ENCODE measurements at regions not wholly inside any gene's neighbourhood (a gene's known extent, or its start where the extent isn't known, plus 50 kb on each side); places are given as distances from the start of the nearest gene placed in this dataset.

- DNase-seq (ENCODE audit: insufficient read length, low spot score) (no peak), FAIRE-seq (no peak)
- TF ChIP-seq POLR2A (IDR thresholded peaks at IDR 0.05; ENCODE audit: low read depth, low read length): no peak
These were observed 102.1 kb upstream of the SIAH1 start for GRCh38 chr16:48487287-48487686.

DNA sequence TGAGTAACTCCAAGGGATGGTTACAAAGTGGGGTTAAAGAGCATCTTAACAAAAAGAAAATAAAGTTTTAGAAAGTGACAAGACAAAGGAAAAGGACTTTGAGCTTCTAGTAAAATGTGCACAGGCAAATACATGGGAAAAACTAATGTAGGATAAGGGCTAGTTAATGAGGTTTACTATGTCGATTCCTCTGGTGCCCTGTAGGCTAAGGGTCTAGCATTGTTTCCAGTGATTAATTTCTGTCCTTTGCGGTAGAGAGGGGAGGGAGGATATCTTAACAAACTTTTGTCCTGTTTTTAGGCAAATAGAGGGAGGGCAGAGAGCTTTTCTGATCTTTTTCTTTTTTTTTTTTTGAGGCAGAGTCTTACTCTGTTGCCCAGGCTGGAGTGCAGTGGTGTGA is 96.6 kb upstream of the SIAH1 start:
- no peak for TF ChIP-seq POLR2A (IDR thresholded peaks at IDR 0.05; ENCODE audit: low read depth, low read length)
- FAIRE-seq (no peak), DNase-seq (ENCODE audit: insufficient read length, low spot score) (no peak)

DNA sequence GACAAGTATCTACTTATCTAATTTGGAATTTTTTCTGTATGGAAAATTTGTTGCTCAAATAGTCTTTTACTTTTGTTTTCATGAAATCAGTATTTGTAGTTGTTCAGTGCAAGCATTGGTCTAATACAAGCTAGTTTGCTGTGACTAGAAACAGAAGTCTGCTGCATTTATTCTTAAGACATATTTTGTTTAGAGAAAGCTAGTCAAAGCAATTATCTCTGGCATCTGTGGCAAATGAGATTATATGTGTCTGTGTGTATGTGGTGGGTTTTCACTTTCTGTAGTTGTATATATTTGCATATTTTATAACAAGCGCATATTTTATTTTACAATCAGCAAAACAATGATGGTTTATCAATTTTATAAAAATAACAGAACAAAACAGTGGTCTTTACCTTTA is 96.0 kb upstream of the SIAH1 start:
- FAIRE-seq (no peak), DNase-seq (ENCODE audit: insufficient read length, low spot score) (no peak)
- no peak for TF ChIP-seq POLR2A (IDR thresholded peaks at IDR 0.05; ENCODE audit: low read depth, low read length)

DNA sequence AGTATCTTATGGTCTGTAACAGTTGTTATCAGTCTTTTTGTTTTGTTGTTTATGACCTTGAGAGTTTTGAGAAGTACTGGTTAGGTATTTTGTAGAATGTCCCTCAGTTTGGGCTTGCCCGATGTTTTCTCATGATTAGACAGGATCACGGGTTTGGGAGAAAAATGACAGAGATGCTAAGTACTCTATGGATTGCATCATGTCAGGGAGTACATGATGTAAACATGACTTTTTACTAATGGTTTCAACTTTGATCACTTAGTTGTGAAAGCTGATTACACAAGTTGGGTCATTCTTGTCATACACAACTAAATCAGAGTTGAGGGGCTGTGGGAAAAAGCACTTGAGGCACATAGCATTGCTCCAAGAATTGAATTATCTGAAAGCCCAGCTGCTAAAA is 94.7 kb upstream of the SIAH1 start:
- FAIRE-seq (peak; percentile 38), DNase-seq (ENCODE audit: insufficient read length, low spot score) (no peak)
- TF ChIP-seq POLR2A (IDR thresholded peaks at IDR 0.05; ENCODE audit: low read depth, low read length): no peak

GRCh38 chr16:48479329-48479728 is 94.1 kb upstream of the SIAH1 start:
- no peak for TF ChIP-seq POLR2A (IDR thresholded peaks at IDR 0.05; ENCODE audit: low read depth, low read length)
- FAIRE-seq: no peak

DNA sequence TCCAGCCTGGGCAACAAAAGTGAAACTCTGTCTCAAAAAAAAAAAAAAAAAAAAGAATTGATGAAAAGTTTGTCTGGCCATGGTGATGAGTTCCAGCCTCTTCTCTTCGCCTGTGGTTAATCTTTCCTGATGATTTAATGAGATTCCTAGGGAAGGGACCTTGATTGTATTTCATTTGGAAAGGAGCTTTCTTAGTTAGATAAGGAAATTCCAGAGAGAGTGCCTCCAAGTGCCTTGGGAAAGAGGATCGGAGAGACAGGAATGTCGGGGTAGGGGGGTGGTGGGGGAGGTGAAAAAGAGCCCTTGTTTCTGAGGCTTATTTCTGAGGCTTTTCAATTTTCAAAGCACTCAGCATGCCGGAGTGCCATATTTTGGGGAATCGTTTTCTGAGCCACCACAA is 93.2 kb upstream of the SIAH1 start:
- no peak for TF ChIP-seq POLR2A (IDR thresholded peaks at IDR 0.05; ENCODE audit: low read depth, low read length)
- no peak for FAIRE-seq

More at GRCh38 chr16:48479329-48479728, 94.1 kb upstream of the SIAH1 start:
- no peak for DNase-seq (ENCODE audit: insufficient read length, low spot score)

DNA sequence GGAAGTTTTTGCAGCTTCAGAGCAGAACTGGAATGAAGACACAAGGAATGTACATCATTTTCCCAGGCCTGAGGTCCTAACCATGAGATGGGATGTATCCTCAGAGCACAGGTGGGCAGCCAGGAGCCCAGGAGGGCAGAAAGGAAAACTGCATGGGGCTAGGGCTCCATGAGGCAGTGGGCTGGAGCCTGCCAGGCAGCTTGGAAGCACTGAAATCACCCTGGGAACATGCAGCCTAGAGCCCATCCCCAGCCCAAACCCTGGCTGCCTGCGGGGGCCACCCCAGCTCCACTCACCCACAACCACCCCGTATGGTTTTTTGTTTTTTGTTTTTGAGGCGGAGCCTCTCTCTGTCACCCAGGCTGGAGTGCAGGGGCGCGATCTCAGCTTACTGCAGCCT is 86.2 kb upstream of the SIAH1 start:
- no peak for TF ChIP-seq POLR2A (IDR thresholded peaks at IDR 0.05; ENCODE audit: low read depth, low read length)
- FAIRE-seq (no peak), DNase-seq (ENCODE audit: insufficient read length, low spot score) (no peak)

More for the DNA sequence above, 93.2 kb upstream of the SIAH1 start:
- no peak for DNase-seq (ENCODE audit: insufficient read length, low spot score)

GRCh38 chr16:48462106-48462740 is 77.0 kb upstream of the SIAH1 start:
- DNase-seq (ENCODE audit: insufficient read length, low spot score): no peak
- FAIRE-seq: no peak
- no peak for TF ChIP-seq POLR2A (IDR thresholded peaks at IDR 0.05; ENCODE audit: low read depth, low read length)

DNA sequence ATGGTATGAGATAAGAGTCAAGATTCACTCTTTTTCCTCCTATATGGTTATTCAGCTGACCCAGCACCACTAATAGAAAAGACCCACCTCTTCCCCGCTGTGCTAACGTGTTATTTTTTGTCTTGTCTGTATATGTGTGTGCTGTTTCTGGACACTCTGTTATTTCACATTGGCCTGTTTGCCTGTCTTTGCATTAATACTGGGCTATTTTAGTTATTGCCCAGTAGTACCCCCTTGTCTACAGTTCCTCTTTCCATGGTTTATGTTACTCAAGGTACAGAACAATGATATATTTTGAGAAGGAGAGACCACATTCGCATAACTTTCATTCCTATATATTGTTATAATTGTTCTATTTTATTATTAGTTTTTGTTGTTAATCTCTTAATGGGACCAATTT is 74.0 kb upstream of the SIAH1 start:
- no peak for DNase-seq (ENCODE audit: insufficient read length, low spot score)
- TF ChIP-seq POLR2A (IDR thresholded peaks at IDR 0.05; ENCODE audit: low read depth, low read length): no peak
- FAIRE-seq: no peak

GRCh38 chr16:48454051-48454450 is 68.8 kb upstream of the SIAH1 start:
- FAIRE-seq (no peak), DNase-seq (ENCODE audit: insufficient read length, low spot score) (no peak)
- no peak for TF ChIP-seq POLR2A (IDR thresholded peaks at IDR 0.05; ENCODE audit: low read depth, low read length)

- TF ChIP-seq POLR2A (IDR thresholded peaks at IDR 0.05; ENCODE audit: low read depth, low read length): no peak
- DNase-seq (ENCODE audit: insufficient read length, low spot score) (peak; percentile 20), FAIRE-seq (no peak)
These were observed 68.0 kb upstream of the SIAH1 start for GRCh38 chr16:48452991-48453760.

GRCh38 chr16:48451323-48451722 is 66.1 kb upstream of the SIAH1 start:
- TF ChIP-seq POLR2A (IDR thresholded peaks at IDR 0.05; ENCODE audit: low read depth, low read length): no peak
- no peak for DNase-seq (ENCODE audit: insufficient read length, low spot score)
- FAIRE-seq: no peak

- DNase-seq (ENCODE audit: insufficient read length, low spot score): no peak
- no peak for FAIRE-seq
- no peak for TF ChIP-seq POLR2A (IDR thresholded peaks at IDR 0.05; ENCODE audit: low read depth, low read length)
These were observed 65.2 kb upstream of the SIAH1 start for GRCh38 chr16:48450367-48450766.

DNA sequence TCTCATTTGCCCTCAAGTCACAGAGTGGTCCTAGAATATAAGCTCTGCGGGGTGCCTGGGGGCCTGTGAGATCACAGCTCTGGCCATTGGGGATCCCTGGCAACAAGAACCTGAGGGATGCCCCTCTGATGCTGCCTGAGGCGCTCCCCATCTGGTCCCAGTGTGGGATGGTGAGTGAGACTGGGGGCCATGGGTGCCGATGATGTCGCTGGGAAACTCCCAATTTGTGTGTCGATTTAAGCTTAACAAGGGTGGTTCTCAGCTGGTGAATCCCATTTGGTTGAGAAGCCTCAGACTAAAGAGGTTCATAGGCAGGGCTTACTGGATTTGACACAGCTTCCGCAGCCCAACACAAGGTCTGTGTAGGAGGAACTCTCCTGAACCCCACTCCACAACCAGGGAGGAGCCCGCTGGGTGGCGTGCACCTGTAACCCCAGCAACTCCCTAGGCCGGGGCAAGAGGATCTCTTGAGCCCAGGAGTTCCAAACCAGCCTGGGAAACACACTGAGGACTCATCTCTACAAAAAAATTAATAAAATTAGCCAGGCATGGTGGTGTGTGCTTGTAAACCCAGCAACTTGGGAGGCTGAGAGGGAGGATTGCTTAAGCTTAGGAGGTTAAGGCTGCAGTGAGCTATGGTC is 63.7 kb upstream of the SIAH1 start:
- FAIRE-seq (no peak), DNase-seq (ENCODE audit: insufficient read length, low spot score) (no peak)
- no peak for TF ChIP-seq POLR2A (IDR thresholded peaks at IDR 0.05; ENCODE audit: low read depth, low read length)
